ENCODE measurements at regions not wholly inside any gene's neighbourhood (a gene's known extent, or its start where the extent isn't known, plus 50 kb on each side); places are given as distances from the start of the nearest gene placed in this dataset.

- no peak for TF ChIP-seq POLR2A (IDR thresholded peaks at IDR 0.05; ENCODE audit: low read length)
- TF ChIP-seq GATA1 (IDR thresholded peaks at IDR 0.05; ENCODE audit: low read depth, low read length), result no peak
Observed at GRCh38 chr13:90300015-90300414, 1047.5 kb upstream of the MIR17HG start.

Data from erythroblast (primary cell).